ENCODE measurements at regions not wholly inside any gene's neighbourhood (a gene's known extent, or its start where the extent isn't known, plus 50 kb on each side); places are given as distances from the start of the nearest gene placed in this dataset.
"Not testable (repeated sequence)": the region's sequence is repeated elsewhere in the genome, so short reads cannot be mapped to it uniquely, and the experiment has no call there.

GRCh38 chr3:159751752-159752151 lies 236.9 kb upstream of the IL12A start:
- no peak for TF ChIP-seq CTCF (IDR thresholded peaks at IDR 0.05)
- no peak for TF ChIP-seq POLR2AphosphoS5 (IDR thresholded peaks at IDR 0.05)
- TF ChIP-seq POLR2A (IDR thresholded peaks at IDR 0.05): no peak
- TF ChIP-seq EP300 (IDR thresholded peaks at IDR 0.05): no peak
- no peaks in the 10 kb centered on the region for H3K27me3 ChIP-seq
- H3K27ac ChIP-seq: no peak overlapping the region
- H3K9me3 ChIP-seq: peaks cover 0 to 8% (median 2%) of the 10 kb centered on the region in 4 donors
- 89 to 90% methylated on average over 5 of the region's 5 CpGs for WGBS, 2 donors
- H3K4me1 ChIP-seq: no peaks in the 10 kb centered on the region
- no peaks in the 10 kb centered on the region for H3K36me3 ChIP-seq
- ATAC-seq (ENCODE audit: low FRiP score in 2 of 2): no peak
- DNase-seq: no peak
- no peak overlapping the region for H3K4me3 ChIP-seq

- not testable (repeated sequence) for H3K27ac ChIP-seq; H3K27me3 ChIP-seq; H3K9me3 ChIP-seq; H3K36me3 ChIP-seq; H3K4me3 ChIP-seq; ATAC-seq (ENCODE audit: low FRiP score in 2 of 2); H3K4me1 ChIP-seq; DNase-seq
- 81 to 89% methylated on average over 3 to 5 of the region's 5 CpGs for WGBS, 2 donors
These were observed 232.1 kb upstream of the IL12A start for GRCh38 chr3:159756279-159757207.

DNA sequence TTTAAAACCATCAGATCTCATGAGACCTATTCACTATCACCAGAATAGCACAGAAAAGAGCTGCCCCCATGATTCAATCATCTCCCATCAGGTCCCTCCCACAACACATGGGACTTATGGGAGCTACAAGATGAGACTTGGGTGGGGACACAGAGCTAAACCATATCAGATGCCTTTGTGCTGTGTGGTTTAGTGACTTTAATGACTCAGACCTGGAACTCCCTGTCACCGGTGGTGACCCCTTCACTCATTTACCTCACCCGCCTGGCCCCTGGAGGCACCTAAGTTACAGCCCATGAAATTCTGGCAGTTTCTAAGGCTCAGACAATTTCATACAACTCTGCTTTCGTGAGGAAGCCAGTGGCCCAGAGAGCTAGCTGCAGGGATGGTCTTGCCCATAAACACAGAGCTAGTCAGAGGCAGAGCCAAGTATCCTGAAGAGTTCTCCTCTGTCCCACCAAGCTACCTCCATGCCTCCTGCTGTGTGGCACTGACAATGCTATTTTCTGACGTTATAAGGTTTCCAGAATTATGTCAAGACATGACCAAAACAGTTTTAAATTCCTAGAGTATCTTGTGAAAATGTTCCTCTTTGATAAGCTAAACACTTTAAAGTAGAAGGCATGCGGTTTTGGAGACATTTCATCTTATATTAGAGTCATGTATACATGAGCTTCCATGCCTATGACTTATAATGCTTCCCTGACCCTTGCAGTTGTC lies 231.1 kb upstream of the IL12A start:
- DNase-seq: no peak
- no peaks in the 10 kb centered on the region for H3K36me3 ChIP-seq
- ATAC-seq (ENCODE audit: low FRiP score in 2 of 2): no peak
- H3K27ac ChIP-seq: no peak overlapping the region
- no peak overlapping the region for H3K4me3 ChIP-seq
- no peaks in the 10 kb centered on the region for H3K27me3 ChIP-seq
- 79 to 92% methylated on average over 5 of the region's 5 CpGs for WGBS, 2 donors
- TF ChIP-seq EP300 (IDR thresholded peaks at IDR 0.05): no peak
- TF ChIP-seq POLR2AphosphoS5 (IDR thresholded peaks at IDR 0.05): no peak
- no peak for TF ChIP-seq CTCF (IDR thresholded peaks at IDR 0.05)
- TF ChIP-seq POLR2A (IDR thresholded peaks at IDR 0.05): no peak
- peaks cover 0 to 8% (median 2%) of the 10 kb centered on the region in 4 donors for H3K9me3 ChIP-seq
- peaks cover 10 to 17% (median 14%) of the 10 kb centered on the region in 4 donors for H3K4me1 ChIP-seq

DNA sequence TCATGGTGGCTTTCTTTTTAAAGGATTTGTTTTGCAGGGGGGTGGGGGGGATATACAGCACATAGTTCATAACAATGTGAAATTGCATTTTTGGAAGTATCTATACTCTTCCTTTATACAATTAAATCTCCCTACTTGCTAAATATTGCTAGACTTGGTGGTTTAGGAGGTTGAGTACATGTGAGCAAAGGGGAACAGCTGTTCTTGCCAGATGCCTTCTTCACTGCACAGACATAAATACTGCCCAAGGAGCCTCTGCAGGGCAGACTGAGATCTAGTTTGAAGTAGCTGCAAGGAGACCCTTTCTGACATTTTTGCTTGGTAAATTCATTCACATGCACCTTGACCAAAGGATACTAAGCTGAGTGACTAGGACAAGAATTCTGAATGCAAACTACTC lies 228.6 kb upstream of the IL12A start:
- Histone ChIP-seq H3K4me3 (no peak overlapping the region), H3K9me3 (peaks cover 0 to 8% (median 2%) of the 10 kb centered on the region in 4 donors), H3K4me1 (peaks cover 12 to 37% (median 18%) of the 10 kb centered on the region in 4 donors), H3K27me3 (no peaks in the 10 kb centered on the region), H3K36me3 (no peaks in the 10 kb centered on the region), H3K27ac (peak overlapping the region in 1 of 4 donors; percentile 94)
- TF ChIP-seq POLR2A (IDR thresholded peaks at IDR 0.05) (no peak), POLR2AphosphoS5 (IDR thresholded peaks at IDR 0.05) (no peak), EP300 (IDR thresholded peaks at IDR 0.05) (no peak), CTCF (IDR thresholded peaks at IDR 0.05) (no peak)
- DNase-seq (no peak), ATAC-seq (ENCODE audit: low FRiP score in 2 of 2) (no peak)

- peak overlapping the region; percentile 89 to 94 (median 92) for H3K27ac ChIP-seq
These were observed 227.3 kb upstream of the IL12A start for GRCh38 chr3:159761369-159761768.

More at GRCh38 chr3:159761369-159761768, 227.3 kb upstream of the IL12A start:
- Histone ChIP-seq H3K36me3 (no peaks in the 10 kb centered on the region), H3K27me3 (no peaks in the 10 kb centered on the region), H3K4me1 (peaks cover 15 to 49% (median 29%) of the 10 kb centered on the region in 4 donors), H3K4me3 (no peak overlapping the region), H3K9me3 (no peaks in the 10 kb centered on the region)
- no peak for TF ChIP-seq EP300 (IDR thresholded peaks at IDR 0.05)
- TF ChIP-seq CTCF (IDR thresholded peaks at IDR 0.05): no peak
- TF ChIP-seq POLR2A (IDR thresholded peaks at IDR 0.05): no peak
- peak in 1 of 2 donors; percentile 52 for TF ChIP-seq POLR2AphosphoS5 (IDR thresholded peaks at IDR 0.05)
- ATAC-seq (ENCODE audit: low FRiP score in 2 of 2) (no peak), DNase-seq (peak in 1 of 2 donors; percentile 41)
- 27 to 42% methylated on average over 1 of the region's 1 CpG for WGBS, 2 donors
